ENCODE measurements at regions not wholly inside any gene's neighbourhood (a gene's known extent, or its start where the extent isn't known, plus 50 kb on each side); places are given as distances from the start of the nearest gene placed in this dataset.

DNA sequence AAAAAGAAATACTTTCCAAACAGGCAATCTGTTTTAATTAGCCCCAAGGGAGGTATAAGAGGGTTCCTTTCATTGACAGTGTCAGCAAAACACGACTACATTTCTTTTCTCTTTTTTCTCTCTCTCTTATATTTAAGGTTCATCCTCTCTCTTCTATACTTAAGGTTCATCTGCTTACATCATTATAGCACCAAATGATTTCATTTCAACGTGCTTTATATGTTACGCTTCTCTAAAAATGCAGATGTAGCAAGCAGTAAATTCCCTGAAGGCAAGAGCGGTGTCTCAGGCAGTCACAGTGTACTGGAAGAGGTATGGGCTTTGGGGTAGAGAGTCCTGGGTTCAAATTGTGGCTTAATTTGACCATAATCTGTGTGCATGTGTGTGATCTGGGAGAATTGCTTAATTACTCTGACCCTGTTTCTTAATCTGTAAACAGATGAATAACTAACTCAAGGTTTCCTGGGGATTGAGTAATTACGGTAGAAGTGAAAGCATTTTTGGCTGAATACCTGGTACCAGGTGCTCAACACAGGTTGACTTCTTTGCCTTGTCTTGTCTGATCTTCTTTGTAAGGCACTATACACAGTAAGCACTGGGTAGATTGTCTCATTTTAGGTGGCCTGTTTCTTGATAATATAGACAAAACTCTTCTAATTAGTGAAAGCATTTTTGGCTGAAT, 180.8 kb downstream of the SPRY1 start:
- no peak for TF ChIP-seq EZH2 (IDR thresholded peaks at IDR 0.05; ENCODE audit: borderline replicate concordance, low read length)
- TF ChIP-seq, protein P1, sequence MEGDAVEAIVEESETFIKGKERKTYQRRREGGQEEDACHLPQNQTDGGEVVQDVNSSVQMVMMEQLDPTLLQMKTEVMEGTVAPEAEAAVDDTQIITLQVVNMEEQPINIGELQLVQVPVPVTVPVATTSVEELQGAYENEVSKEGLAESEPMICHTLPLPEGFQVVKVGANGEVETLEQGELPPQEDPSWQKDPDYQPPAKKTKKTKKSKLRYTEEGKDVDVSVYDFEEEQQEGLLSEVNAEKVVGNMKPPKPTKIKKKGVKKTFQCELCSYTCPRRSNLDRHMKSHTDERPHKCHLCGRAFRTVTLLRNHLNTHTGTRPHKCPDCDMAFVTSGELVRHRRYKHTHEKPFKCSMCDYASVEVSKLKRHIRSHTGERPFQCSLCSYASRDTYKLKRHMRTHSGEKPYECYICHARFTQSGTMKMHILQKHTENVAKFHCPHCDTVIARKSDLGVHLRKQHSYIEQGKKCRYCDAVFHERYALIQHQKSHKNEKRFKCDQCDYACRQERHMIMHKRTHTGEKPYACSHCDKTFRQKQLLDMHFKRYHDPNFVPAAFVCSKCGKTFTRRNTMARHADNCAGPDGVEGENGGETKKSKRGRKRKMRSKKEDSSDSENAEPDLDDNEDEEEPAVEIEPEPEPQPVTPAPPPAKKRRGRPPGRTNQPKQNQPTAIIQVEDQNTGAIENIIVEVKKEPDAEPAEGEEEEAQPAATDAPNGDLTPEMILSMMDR (IDR thresholded peaks at IDR 0.05; ENCODE audit: low read length), result no peak
